ENCODE measurements at regions not wholly inside any gene's neighbourhood (a gene's known extent, or its start where the extent isn't known, plus 50 kb on each side); places are given as distances from the start of the nearest gene placed in this dataset.

DNA sequence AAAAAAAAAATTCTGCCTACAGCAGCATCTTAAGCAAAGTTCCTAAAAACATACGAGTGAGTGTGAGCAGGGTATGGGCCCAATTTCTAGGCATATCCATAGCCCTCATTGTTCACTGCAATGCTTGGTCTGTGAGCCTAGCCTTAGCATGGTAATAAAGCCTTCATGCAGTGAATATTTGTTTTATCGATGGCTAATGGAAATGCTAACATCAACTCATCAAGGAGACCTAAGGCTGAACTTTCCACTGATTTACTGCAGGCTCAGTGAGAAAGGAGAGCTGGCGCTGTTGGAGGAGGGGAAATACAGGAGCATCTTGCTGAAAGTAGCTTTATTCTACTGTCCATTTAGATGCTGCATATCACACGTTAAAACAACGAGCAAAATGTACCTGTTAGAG, 139.6 kb upstream of the DTNBP1 start:
- H3K4me1 ChIP-seq (ENCODE audit: control insufficient read depth in 1 of 2, insufficient read depth in 2 of 2, low read length in 2 of 2) = no peaks in the 10 kb centered on the region
- no peak overlapping the region for H3K4me2 ChIP-seq (ENCODE audit: low read length)
- H4K20me1 ChIP-seq (ENCODE audit: insufficient read depth) = no peaks in the 10 kb centered on the region
- no peak overlapping the region for H2AFZ ChIP-seq (ENCODE audit: low read depth, low read length, poor library complexity, severe bottlenecking)
- H3K79me2 ChIP-seq (ENCODE audit: insufficient read depth, low read length) = no peaks in the 10 kb centered on the region
- TF ChIP-seq YY1 (IDR thresholded peaks at IDR 0.05; ENCODE audit: extremely low read depth, insufficient replicate concordance, low read depth, low read length) = no peak
- no peak for TF ChIP-seq JUND (IDR thresholded peaks at IDR 0.05)
- no peak for TF ChIP-seq ELF1 (IDR thresholded peaks at IDR 0.05; ENCODE audit: borderline replicate concordance, low read depth)
- TF ChIP-seq SIN3A (IDR thresholded peaks at IDR 0.05; ENCODE audit: low read depth) = no peak
- no peak for TF ChIP-seq SP1 (IDR thresholded peaks at IDR 0.05; ENCODE audit: low read depth)
- TF ChIP-seq EZH2 (IDR thresholded peaks at IDR 0.05) = no peak
- TF ChIP-seq, protein P1, sequence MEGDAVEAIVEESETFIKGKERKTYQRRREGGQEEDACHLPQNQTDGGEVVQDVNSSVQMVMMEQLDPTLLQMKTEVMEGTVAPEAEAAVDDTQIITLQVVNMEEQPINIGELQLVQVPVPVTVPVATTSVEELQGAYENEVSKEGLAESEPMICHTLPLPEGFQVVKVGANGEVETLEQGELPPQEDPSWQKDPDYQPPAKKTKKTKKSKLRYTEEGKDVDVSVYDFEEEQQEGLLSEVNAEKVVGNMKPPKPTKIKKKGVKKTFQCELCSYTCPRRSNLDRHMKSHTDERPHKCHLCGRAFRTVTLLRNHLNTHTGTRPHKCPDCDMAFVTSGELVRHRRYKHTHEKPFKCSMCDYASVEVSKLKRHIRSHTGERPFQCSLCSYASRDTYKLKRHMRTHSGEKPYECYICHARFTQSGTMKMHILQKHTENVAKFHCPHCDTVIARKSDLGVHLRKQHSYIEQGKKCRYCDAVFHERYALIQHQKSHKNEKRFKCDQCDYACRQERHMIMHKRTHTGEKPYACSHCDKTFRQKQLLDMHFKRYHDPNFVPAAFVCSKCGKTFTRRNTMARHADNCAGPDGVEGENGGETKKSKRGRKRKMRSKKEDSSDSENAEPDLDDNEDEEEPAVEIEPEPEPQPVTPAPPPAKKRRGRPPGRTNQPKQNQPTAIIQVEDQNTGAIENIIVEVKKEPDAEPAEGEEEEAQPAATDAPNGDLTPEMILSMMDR (IDR thresholded peaks at IDR 0.05 in 2 of 3, conservative IDR thresholded peaks at IDR 0.05 in 1 of 3; ENCODE audit: borderline replicate concordance in 1 of 3, insufficient read depth in 1 of 3, low read depth in 2 of 3, low read length in 2 of 3) = no peak
- TF ChIP-seq, protein P2, sequence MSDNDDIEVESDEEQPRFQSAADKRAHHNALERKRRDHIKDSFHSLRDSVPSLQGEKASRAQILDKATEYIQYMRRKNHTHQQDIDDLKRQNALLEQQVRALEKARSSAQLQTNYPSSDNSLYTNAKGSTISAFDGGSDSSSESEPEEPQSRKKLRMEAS (IDR thresholded peaks at IDR 0.05) = no peak
- no peak for TF ChIP-seq FOSL1 (IDR thresholded peaks at IDR 0.05; ENCODE audit: low read depth)
- TF ChIP-seq EGR1 (IDR thresholded peaks at IDR 0.05; ENCODE audit: low read depth) = no peak
- no peak for TF ChIP-seq TCF7L2 (IDR thresholded peaks at IDR 0.05; ENCODE audit: borderline replicate concordance, extremely low read depth, insufficient read depth, insufficient read length)
- no peak for TF ChIP-seq POLR2AphosphoS5 (IDR thresholded peaks at IDR 0.05; ENCODE audit: low read depth, low read length)
- TF ChIP-seq, protein P3, sequence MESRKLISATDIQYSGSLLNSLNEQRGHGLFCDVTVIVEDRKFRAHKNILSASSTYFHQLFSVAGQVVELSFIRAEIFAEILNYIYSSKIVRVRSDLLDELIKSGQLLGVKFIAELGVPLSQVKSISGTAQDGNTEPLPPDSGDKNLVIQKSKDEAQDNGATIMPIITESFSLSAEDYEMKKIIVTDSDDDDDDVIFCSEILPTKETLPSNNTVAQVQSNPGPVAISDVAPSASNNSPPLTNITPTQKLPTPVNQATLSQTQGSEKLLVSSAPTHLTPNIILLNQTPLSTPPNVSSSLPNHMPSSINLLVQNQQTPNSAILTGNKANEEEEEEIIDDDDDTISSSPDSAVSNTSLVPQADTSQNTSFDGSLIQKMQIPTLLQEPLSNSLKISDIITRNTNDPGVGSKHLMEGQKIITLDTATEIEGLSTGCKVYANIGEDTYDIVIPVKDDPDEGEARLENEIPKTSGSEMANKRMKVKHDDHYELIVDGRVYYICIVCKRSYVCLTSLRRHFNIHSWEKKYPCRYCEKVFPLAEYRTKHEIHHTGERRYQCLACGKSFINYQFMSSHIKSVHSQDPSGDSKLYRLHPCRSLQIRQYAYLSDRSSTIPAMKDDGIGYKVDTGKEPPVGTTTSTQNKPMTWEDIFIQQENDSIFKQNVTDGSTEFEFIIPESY (IDR thresholded peaks at IDR 0.05; ENCODE audit: extremely low read depth, insufficient replicate concordance, low read length) = no peak
- TF ChIP-seq CBX3 (IDR thresholded peaks at IDR 0.05; ENCODE audit: low read depth) = no peak
- no peak for TF ChIP-seq CEBPB (IDR thresholded peaks at IDR 0.05; ENCODE audit: low read depth)
- TF ChIP-seq POLR2A (IDR thresholded peaks at IDR 0.05; ENCODE audit: borderline replicate concordance, extremely low read depth, insufficient read depth, insufficient read length) = no peak
- no peak for TF ChIP-seq ZNF274 (IDR thresholded peaks at IDR 0.05; ENCODE audit: low read depth, low read length)
- TF ChIP-seq, protein P4, sequence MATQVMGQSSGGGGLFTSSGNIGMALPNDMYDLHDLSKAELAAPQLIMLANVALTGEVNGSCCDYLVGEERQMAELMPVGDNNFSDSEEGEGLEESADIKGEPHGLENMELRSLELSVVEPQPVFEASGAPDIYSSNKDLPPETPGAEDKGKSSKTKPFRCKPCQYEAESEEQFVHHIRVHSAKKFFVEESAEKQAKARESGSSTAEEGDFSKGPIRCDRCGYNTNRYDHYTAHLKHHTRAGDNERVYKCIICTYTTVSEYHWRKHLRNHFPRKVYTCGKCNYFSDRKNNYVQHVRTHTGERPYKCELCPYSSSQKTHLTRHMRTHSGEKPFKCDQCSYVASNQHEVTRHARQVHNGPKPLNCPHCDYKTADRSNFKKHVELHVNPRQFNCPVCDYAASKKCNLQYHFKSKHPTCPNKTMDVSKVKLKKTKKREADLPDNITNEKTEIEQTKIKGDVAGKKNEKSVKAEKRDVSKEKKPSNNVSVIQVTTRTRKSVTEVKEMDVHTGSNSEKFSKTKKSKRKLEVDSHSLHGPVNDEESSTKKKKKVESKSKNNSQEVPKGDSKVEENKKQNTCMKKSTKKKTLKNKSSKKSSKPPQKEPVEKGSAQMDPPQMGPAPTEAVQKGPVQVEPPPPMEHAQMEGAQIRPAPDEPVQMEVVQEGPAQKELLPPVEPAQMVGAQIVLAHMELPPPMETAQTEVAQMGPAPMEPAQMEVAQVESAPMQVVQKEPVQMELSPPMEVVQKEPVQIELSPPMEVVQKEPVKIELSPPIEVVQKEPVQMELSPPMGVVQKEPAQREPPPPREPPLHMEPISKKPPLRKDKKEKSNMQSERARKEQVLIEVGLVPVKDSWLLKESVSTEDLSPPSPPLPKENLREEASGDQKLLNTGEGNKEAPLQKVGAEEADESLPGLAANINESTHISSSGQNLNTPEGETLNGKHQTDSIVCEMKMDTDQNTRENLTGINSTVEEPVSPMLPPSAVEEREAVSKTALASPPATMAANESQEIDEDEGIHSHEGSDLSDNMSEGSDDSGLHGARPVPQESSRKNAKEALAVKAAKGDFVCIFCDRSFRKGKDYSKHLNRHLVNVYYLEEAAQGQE (IDR thresholded peaks at IDR 0.05; ENCODE audit: low read depth) = no peak
- TF ChIP-seq, protein P5, sequence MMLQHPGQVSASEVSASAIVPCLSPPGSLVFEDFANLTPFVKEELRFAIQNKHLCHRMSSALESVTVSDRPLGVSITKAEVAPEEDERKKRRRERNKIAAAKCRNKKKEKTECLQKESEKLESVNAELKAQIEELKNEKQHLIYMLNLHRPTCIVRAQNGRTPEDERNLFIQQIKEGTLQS (IDR thresholded peaks at IDR 0.05) = no peak
- no peak for TF ChIP-seq SRF (IDR thresholded peaks at IDR 0.05; ENCODE audit: low read depth)
- BruUV-seq (replicated peaks) = no TSS peak
- no peaks in the 10 kb centered on the region for H3K27me3 ChIP-seq (ENCODE audit: insufficient read depth, low read length)
- no peaks in the 10 kb centered on the region; a peak in 2 of 4 replicates for H3K9me3 ChIP-seq (ENCODE audit: control insufficient read depth in 1 of 2, insufficient read depth in 1 of 2, low read depth in 1 of 2, low read length in 2 of 2)
- ChIA-PET RAD21 (ENCODE audit: low non-redundant PET in 1 of 2, low total read pairs in 2 of 2, uncharacterized antibody in 2 of 2, unreplicated experiment in 2 of 2) (no interaction called here), POLR2A (no interaction called here), CTCF (no interaction called here)
- no peak for ATAC-seq
- no peak overlapping the region for H3K4me3 ChIP-seq (replicated peaks in 1 of 2; ENCODE audit: low read depth in 1 of 2, low read length in 2 of 2)
- intact Hi-C loops (cut with micrococcal nuclease) = no loop called here
- H3K36me3 ChIP-seq (ENCODE audit: control insufficient read depth in 1 of 2, insufficient read depth in 2 of 2, low read length in 2 of 2) = no peaks in the 10 kb centered on the region
- H3K27ac ChIP-seq (ENCODE audit: low read depth, low read length) = no peak overlapping the region
- H3K9ac ChIP-seq (ENCODE audit: low read length) = no peak overlapping the region
- no peaks in the 10 kb centered on the region for H3K9me2 ChIP-seq (ENCODE audit: insufficient read depth)
- DNase-seq (ENCODE audit: low read depth, low spot score) = no peak
